Keratinocyte (primary cell): ENCODE measurements at regions not wholly inside any gene's neighbourhood (a gene's known extent, or its start where the extent isn't known, plus 50 kb on each side); places are given as distances from the start of the nearest gene placed in this dataset.

Source experiments
- DNase-seq: peaks from one replicate; pipeline ENCODE4 v3.0.0-alpha.2; 2011; ENCODE audit warnings: low read depth, missing footprints, low spot score
- FAIRE-seq: peaks from 2 replicates; lab custom pipeline; 2011; peaks lifted over from hg19 to GRCh38; lab: Jason Lieb, UNC
- H2AFZ ChIP-seq: 2 replicates; pipeline ENCODE4 v1.6.0; 2012; ENCODE audit warnings: low read length, control low read depth, inconsistent platforms; ENCODE audit not compliant: control insufficient read depth
- H3K27ac ChIP-seq: 2 replicates; pipeline ENCODE4 v1.5.1; 2011; ENCODE audit warnings: low read length; ENCODE audit not compliant: control insufficient read depth, insufficient read depth
- H3K27me3 ChIP-seq: 3 replicates; pipeline ENCODE4 v1.6.0; 2011; ENCODE audit warnings: low read length; ENCODE audit not compliant: control insufficient read depth, insufficient read depth; ENCODE audit errors: extremely low read depth
- H3K36me3 ChIP-seq, 2 experiments: 2 replicates in 1 of 2; 3 replicates in 1 of 2; pipeline ENCODE4 v1.5.1; 2011; ENCODE audit warnings: low read length in 2 of 2, mild to moderate bottlenecking in 1 of 2; ENCODE audit not compliant: control insufficient read depth in 2 of 2, insufficient read depth in 2 of 2; ENCODE audit errors: extremely low read depth in 1 of 2
- H3K4me1 ChIP-seq: 3 replicates; pipeline ENCODE4 v1.5.1; 2011; ENCODE audit warnings: low read length; ENCODE audit not compliant: control insufficient read depth, insufficient read depth; ENCODE audit errors: extremely low read depth
- H3K4me2 ChIP-seq: 3 replicates; pipeline ENCODE4 v1.6.0; 2011; ENCODE audit warnings: low read depth, low read length; ENCODE audit not compliant: control insufficient read depth, insufficient read depth; ENCODE audit errors: extremely low read depth
- H3K4me3 ChIP-seq, 3 experiments: fragments of 200-600 bp in 1 of 3; sonication (generic) in 1 of 3; 2 replicates in 2 of 3; 3 replicates in 1 of 3; pipeline ENCODE4 v1.5.1; 2011 to 2016; ENCODE audit warnings: low read length in 3 of 3, mild to moderate bottlenecking in 3 of 3, control low read depth in 2 of 3, inconsistent platforms in 1 of 3, low read depth in 1 of 3, mixed read lengths in 1 of 3, mixed run types in 1 of 3, moderate library complexity in 1 of 3; ENCODE audit not compliant: control insufficient read depth in 2 of 3, insufficient read depth in 2 of 3; ENCODE audit errors: extremely low read depth in 1 of 3
- H3K79me2 ChIP-seq: 2 replicates; pipeline ENCODE4 v1.6.0; 2012; ENCODE audit warnings: low read length; ENCODE audit not compliant: control insufficient read depth, insufficient read depth
- H3K9ac ChIP-seq: 3 replicates; pipeline ENCODE4 v1.6.0; 2011; ENCODE audit warnings: low read length; ENCODE audit not compliant: control insufficient read depth, insufficient read depth; ENCODE audit errors: extremely low read depth
- H3K9me1 ChIP-seq: 3 replicates; pipeline ENCODE4 v1.6.0; 2011; ENCODE audit warnings: low read length; ENCODE audit not compliant: control insufficient read depth, insufficient read depth; ENCODE audit errors: extremely low read depth
- H3K9me3 ChIP-seq: 2 replicates; pipeline ENCODE4 v1.5.1; 2012; ENCODE audit warnings: low read depth, low read length; ENCODE audit not compliant: control insufficient read depth
- H4K20me1 ChIP-seq: 3 replicates; pipeline ENCODE4 v1.6.0; 2011; ENCODE audit warnings: low read length; ENCODE audit not compliant: control insufficient read depth, insufficient read depth; ENCODE audit errors: extremely low read depth
- EZH2 ChIP-seq: IDR thresholded peaks from one replicate; pipeline ENCODE4 v1.6.1; 2012; ENCODE audit warnings: inconsistent platforms, mild to moderate bottlenecking, low read length, moderate library complexity
- dilution Hi-C: fragments of 300-500 bp; cut with MboI; formaldehyde crosslinking; loops from one replicate; pipeline ENCODE4 v1.7.0; 2020; ENCODE audit warnings: low sequenced_read_pairs; ENCODE audit not compliant: extremely low pct_ligation_motif_present
- TF ChIP-seq, protein P1 (sequence below), 3 experiments: IDR thresholded peaks in 1 of 3; conservative IDR thresholded peaks in 1 of 3; optimal IDR thresholded peaks in 1 of 3; 2 replicates in 2 of 3; 3 replicates in 1 of 3; pipeline versions ENCODE3 to v1.5.1; 2011; ENCODE audit warnings: low read length in 3 of 3, mild to moderate bottlenecking in 3 of 3, moderate library complexity in 2 of 3, control low read depth in 1 of 3, inconsistent platforms in 1 of 3; ENCODE audit not compliant: insufficient read depth in 2 of 3; ENCODE audit errors: extremely low read depth in 1 of 3

DNA sequence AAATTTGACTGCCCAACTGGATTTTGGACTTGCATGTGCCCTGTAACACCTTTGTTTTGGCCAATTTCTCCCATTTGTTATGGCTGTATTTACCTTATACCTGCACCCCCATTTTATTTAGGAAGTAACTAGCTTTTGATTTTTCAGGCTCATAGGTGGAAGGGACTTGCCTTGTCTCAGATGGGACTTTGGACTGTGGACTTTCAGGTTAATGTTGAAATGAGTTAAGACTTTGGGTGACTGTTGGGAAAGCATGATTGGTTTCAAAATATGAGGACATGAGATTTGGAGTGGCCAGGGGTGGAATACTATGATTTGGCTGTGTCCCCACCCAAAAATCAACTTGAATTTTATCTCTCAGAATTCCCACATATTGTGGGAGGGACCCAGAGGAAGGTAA lies 490.2 kb downstream of the PRR16 start:
- no peaks in the 10 kb centered on the region for H3K79me2 ChIP-seq

DNA sequence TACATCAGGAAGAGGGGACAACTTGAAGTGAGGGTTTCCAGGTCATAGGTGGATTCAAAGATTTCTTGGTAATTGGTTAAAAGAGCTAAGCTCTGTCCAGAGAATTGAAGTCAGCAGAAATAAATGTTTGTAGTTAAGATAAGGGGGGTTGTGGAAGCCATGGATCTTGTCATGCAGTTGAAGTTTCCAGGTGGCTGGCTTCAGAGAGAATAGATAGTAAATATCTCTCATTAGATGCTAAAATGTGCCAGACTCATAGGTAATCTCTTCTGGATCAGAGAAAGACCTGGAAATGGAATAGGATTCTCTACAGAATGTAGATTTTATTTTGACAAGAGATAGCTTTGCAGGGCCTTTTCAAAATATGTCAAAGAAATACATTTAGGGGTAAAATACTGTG lies 491.7 kb downstream of the PRR16 start:
- no peak for DNase-seq
- no peaks in the 10 kb centered on the region for H3K36me3 ChIP-seq
- dilution Hi-C loops = no loop called here
- TF ChIP-seq, protein P1, sequence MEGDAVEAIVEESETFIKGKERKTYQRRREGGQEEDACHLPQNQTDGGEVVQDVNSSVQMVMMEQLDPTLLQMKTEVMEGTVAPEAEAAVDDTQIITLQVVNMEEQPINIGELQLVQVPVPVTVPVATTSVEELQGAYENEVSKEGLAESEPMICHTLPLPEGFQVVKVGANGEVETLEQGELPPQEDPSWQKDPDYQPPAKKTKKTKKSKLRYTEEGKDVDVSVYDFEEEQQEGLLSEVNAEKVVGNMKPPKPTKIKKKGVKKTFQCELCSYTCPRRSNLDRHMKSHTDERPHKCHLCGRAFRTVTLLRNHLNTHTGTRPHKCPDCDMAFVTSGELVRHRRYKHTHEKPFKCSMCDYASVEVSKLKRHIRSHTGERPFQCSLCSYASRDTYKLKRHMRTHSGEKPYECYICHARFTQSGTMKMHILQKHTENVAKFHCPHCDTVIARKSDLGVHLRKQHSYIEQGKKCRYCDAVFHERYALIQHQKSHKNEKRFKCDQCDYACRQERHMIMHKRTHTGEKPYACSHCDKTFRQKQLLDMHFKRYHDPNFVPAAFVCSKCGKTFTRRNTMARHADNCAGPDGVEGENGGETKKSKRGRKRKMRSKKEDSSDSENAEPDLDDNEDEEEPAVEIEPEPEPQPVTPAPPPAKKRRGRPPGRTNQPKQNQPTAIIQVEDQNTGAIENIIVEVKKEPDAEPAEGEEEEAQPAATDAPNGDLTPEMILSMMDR (optimal IDR thresholded peaks at IDR 0.05 in 1 of 3, IDR thresholded peaks at IDR 0.05 in 1 of 3, conservative IDR thresholded peaks at IDR 0.05 in 1 of 3; ENCODE audit: extremely low read depth in 1 of 3, insufficient read depth in 2 of 3, low read length in 3 of 3) = no peak
- no peak for TF ChIP-seq EZH2
- no peak overlapping the region for H3K4me3 ChIP-seq
- no peak overlapping the region for H3K4me2 ChIP-seq
- H4K20me1 ChIP-seq = no peaks in the 10 kb centered on the region
- H3K27me3 ChIP-seq = no peaks in the 10 kb centered on the region
- H3K9me1 ChIP-seq = no peaks in the 10 kb centered on the region
- no peaks in the 10 kb centered on the region for H3K79me2 ChIP-seq
- FAIRE-seq = no peak
- no peaks in the 10 kb centered on the region for H3K9me3 ChIP-seq
- H3K27ac ChIP-seq = no peak overlapping the region
- no peak overlapping the region for H3K9ac ChIP-seq
- no peak overlapping the region for H2AFZ ChIP-seq
- H3K4me1 ChIP-seq = no peaks in the 10 kb centered on the region

More for the DNA sequence above, 490.2 kb downstream of the PRR16 start:
- Histone ChIP-seq H3K9me3 (no peaks in the 10 kb centered on the region), H3K36me3 (no peaks in the 10 kb centered on the region), H3K27me3 (no peaks in the 10 kb centered on the region), H3K4me1 (no peaks in the 10 kb centered on the region), H3K9me1 (no peaks in the 10 kb centered on the region), H3K27ac (no peak overlapping the region), H2AFZ (no peak overlapping the region), H3K9ac (no peak overlapping the region), H3K4me3 (no peak overlapping the region), H3K4me2 (no peak overlapping the region), H4K20me1 (no peaks in the 10 kb centered on the region)
- DNase-seq (no peak), FAIRE-seq (no peak)
- TF ChIP-seq, protein P1 (optimal IDR thresholded peaks at IDR 0.05 in 1 of 3, IDR thresholded peaks at IDR 0.05 in 1 of 3, conservative IDR thresholded peaks at IDR 0.05 in 1 of 3; ENCODE audit: extremely low read depth in 1 of 3, insufficient read depth in 2 of 3, low read length in 3 of 3) = no peak
- TF ChIP-seq EZH2 = no peak
- dilution Hi-C loops = no loop called here
